ENCODE measurements at regions not wholly inside any gene's neighbourhood (a gene's known extent, or its start where the extent isn't known, plus 50 kb on each side); places are given as distances from the start of the nearest gene placed in this dataset.

DNA sequence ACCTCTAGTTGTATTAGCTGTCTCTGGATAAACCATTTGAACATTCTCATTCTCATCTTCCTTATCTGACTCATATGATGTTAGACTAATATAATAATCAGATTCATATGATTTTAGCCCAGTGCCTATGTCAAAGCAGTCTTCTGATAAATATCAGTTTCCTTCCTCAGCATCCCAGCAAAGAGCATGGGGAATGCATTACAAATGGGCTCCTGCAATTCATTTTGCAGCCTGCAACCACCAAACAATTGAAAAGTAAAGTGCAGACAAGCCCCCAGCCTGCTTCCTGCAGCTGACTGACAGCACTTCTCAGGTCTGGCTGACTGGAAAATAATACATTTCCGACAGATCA, 78.2 kb upstream of the STAC start:
- H3K4me3 ChIP-seq (ENCODE audit: low read depth, low read length) = no peak overlapping the region
- no peak for TF ChIP-seq MAX (IDR thresholded peaks at IDR 0.05; ENCODE audit: low read depth, low read length)
- no peak for TF ChIP-seq CTCF (IDR thresholded peaks at IDR 0.05; ENCODE audit: low read depth, low read length)
- TF ChIP-seq MYC (IDR thresholded peaks at IDR 0.05; ENCODE audit: low read depth, low read length) = no peak
- no peak for TF ChIP-seq POLR2A (IDR thresholded peaks at IDR 0.05; ENCODE audit: extremely low read depth, insufficient read length)
- DNase-seq (ENCODE audit: low read depth) = no peak

DNA sequence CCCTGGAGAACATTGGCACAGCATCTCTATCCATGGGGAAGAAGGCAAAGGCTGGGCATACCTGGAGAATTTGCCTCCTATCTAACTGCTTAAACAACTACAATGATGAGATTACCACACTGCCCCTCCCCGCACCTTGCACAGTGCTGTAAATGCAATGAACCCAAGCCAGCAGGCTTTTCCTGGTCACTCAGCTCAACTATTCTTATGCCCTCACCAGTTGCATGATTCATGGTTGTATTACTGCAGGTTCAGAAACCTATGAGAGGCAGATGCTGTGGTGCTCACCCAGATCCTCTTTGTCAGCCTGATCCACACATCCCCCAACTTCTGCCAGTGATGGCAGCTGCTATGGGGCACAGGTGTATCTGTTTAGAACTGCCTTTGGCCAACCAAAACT, 77.7 kb upstream of the STAC start:
- TF ChIP-seq MYC (IDR thresholded peaks at IDR 0.05; ENCODE audit: low read depth, low read length) = no peak
- TF ChIP-seq POLR2A (IDR thresholded peaks at IDR 0.05; ENCODE audit: extremely low read depth, insufficient read length) = no peak
- TF ChIP-seq CTCF (IDR thresholded peaks at IDR 0.05; ENCODE audit: low read depth, low read length) = no peak
- no peak for TF ChIP-seq MAX (IDR thresholded peaks at IDR 0.05; ENCODE audit: low read depth, low read length)
- no peak overlapping the region for H3K4me3 ChIP-seq (ENCODE audit: low read depth, low read length)
- DNase-seq (ENCODE audit: low read depth) = no peak

DNA sequence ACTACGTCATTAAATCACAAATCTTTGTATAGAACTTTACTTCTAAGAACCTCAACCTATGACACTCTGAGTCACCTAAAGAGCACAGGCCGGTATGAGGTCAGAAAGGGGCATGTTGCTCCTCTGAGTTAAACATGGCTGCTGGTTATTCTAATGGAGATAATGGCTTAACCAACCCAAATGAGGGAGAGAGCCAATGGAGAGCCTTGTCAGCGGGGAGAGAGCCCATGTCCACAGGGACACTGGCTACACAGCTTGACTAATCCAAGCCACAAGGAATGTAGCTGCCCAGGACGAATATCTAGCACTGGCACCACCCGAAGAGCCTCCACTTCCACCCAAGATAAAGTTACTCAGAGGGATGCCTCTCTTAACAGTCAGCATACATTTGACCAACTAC, 77.0 kb upstream of the STAC start:
- DNase-seq (ENCODE audit: low read depth) = no peak
- TF ChIP-seq CTCF (IDR thresholded peaks at IDR 0.05; ENCODE audit: low read depth, low read length) (no peak), POLR2A (IDR thresholded peaks at IDR 0.05; ENCODE audit: extremely low read depth, insufficient read length) (no peak), MAX (IDR thresholded peaks at IDR 0.05; ENCODE audit: low read depth, low read length) (no peak), MYC (IDR thresholded peaks at IDR 0.05; ENCODE audit: low read depth, low read length) (no peak)
- no peak overlapping the region for H3K4me3 ChIP-seq (ENCODE audit: low read depth, low read length)

DNA sequence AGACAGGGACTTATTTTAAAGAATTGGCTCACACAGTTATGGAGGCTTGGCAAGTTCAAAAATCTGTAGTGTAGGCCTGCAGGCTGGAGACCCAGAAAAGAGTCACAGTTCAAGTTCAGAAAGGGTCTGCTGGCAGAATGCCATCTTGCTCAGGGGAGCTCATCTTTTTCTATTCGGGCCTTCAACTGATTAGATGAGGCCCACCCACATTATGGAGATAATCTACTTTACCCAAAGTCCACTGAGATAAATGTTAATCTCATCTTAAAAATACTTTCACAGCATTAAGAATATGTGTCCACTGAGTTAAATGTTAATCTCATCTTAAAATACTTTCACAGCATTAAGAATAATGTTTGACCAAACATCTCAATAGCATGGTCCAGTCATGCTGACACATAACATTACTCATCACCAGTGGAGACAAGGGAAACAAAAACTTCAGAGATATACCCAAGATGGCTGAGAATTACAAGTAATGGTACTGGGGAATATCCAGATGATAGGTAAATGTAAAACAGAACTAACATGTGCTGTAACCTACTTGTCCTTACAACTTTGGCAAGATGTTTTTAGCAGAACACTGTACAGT, 74.3 kb upstream of the STAC start:
- TF ChIP-seq MAX (IDR thresholded peaks at IDR 0.05; ENCODE audit: low read depth, low read length) = no peak
- no peak for TF ChIP-seq MYC (IDR thresholded peaks at IDR 0.05; ENCODE audit: low read depth, low read length)
- no peak for TF ChIP-seq CTCF (IDR thresholded peaks at IDR 0.05; ENCODE audit: low read depth, low read length)
- no peak for TF ChIP-seq POLR2A (IDR thresholded peaks at IDR 0.05; ENCODE audit: extremely low read depth, insufficient read length)
- no peak overlapping the region for H3K4me3 ChIP-seq (ENCODE audit: low read depth, low read length)
- DNase-seq (ENCODE audit: low read depth) = no peak

DNA sequence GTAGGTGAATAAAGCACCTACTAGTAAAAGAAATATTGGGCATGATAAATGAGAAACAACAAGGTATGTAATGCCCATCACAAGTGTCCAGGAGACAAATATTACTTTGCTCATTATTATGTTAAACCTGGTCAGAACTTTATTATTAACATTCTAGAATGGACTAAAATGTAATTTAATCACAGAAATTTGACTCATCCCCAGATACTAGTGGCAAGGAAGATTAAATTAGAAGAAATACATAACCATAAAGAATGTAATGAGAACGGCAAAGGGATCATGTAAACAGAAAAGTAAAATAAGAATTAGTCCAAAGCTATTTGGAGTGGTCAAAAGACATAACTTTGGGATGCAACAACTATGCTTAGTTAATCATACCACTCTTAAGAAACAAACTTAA, 71.2 kb upstream of the STAC start:
- no peak for DNase-seq (ENCODE audit: low read depth)
- H3K4me3 ChIP-seq (ENCODE audit: low read depth, low read length) = no peak overlapping the region
- no peak for TF ChIP-seq MYC (IDR thresholded peaks at IDR 0.05; ENCODE audit: low read depth, low read length)
- TF ChIP-seq MAX (IDR thresholded peaks at IDR 0.05; ENCODE audit: low read depth, low read length) = no peak
- no peak for TF ChIP-seq CTCF (IDR thresholded peaks at IDR 0.05; ENCODE audit: low read depth, low read length)
- TF ChIP-seq POLR2A (IDR thresholded peaks at IDR 0.05; ENCODE audit: extremely low read depth, insufficient read length) = no peak
